NT2/D1 (cell line): ENCODE measurements at regions not wholly inside any gene's neighbourhood (a gene's known extent, or its start where the extent isn't known, plus 50 kb on each side); places are given as distances from the start of the nearest gene placed in this dataset.

Experiments used
- YY1 ChIP-seq: IDR thresholded peaks from 2 replicates; pipeline ENCODE4 v1.6.1; 2011; ENCODE audit not compliant: insufficient read length, insufficient read depth
- ZNF274 ChIP-seq: IDR thresholded peaks from 2 replicates; pipeline ENCODE4 v1.6.1; 2011; ENCODE audit warnings: mild to moderate bottlenecking, low read depth, low read length

DNA sequence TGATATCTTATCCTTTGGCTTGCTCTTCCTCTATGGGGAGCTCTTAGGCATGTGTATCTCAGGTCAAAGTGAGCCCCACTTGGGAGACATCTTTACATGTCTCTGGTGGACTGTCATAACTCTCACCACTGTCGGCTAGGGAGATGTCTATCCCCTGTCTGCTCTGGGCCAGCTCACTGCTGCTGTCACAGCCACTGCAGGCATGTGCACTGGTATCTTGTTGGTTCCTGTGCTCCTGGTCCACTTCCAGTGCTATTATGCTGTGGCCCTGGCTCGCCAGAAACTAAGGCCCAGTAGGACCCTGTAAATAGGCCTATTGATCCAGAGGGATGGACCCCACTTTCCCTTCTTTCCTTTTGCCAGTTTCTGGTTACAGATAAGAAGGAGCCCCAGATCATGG lies 56.6 kb upstream of the LAS1L start:
- TF ChIP-seq YY1 (no peak), ZNF274 (no peak)
